Astrocyte of the cerebellum (primary cell): ENCODE measurements at regions not wholly inside any gene's neighbourhood (a gene's known extent, or its start where the extent isn't known, plus 50 kb on each side); places are given as distances from the start of the nearest gene placed in this dataset.

ENCODE experiments used
- DNase-seq: peaks from one replicate; pipeline ENCODE4 v3.0.0-alpha.2; 2011; ENCODE audit warnings: low read depth
- H3K4me3 ChIP-seq: 2 replicates; pipeline ENCODE4 v1.5.1; 2011; ENCODE audit warnings: mild to moderate bottlenecking, low read depth, low read length, moderate library complexity
- in situ Hi-C: cut with HindIII; loops from 2 replicates; pipeline ENCODE4 v1.10.0; 2017; ENCODE audit warnings: low sequenced_read_pairs
- TF ChIP-seq, protein P1 (sequence below): IDR thresholded peaks from 2 replicates; pipeline ENCODE4 v1.5.1; 2012; ENCODE audit warnings: low read length, low read depth, moderate library complexity, mild to moderate bottlenecking; ENCODE audit errors: missing control alignments

GRCh38 chr2:66041902-66042657 lies 392.8 kb upstream of the MEIS1 start:
- TF ChIP-seq, protein P1, sequence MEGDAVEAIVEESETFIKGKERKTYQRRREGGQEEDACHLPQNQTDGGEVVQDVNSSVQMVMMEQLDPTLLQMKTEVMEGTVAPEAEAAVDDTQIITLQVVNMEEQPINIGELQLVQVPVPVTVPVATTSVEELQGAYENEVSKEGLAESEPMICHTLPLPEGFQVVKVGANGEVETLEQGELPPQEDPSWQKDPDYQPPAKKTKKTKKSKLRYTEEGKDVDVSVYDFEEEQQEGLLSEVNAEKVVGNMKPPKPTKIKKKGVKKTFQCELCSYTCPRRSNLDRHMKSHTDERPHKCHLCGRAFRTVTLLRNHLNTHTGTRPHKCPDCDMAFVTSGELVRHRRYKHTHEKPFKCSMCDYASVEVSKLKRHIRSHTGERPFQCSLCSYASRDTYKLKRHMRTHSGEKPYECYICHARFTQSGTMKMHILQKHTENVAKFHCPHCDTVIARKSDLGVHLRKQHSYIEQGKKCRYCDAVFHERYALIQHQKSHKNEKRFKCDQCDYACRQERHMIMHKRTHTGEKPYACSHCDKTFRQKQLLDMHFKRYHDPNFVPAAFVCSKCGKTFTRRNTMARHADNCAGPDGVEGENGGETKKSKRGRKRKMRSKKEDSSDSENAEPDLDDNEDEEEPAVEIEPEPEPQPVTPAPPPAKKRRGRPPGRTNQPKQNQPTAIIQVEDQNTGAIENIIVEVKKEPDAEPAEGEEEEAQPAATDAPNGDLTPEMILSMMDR: no peak
- DNase-seq: no peak
- no peak overlapping the region for H3K4me3 ChIP-seq
- in situ Hi-C loops: no loop called here

- H3K4me3 ChIP-seq: no peak overlapping the region
- DNase-seq: no peak
- in situ Hi-C loops: no loop called here
- TF ChIP-seq, protein P1: no peak
Observed at GRCh38 chr2:66036948-66037347, 398.0 kb upstream of the MEIS1 start.

- no peak for DNase-seq
- H3K4me3 ChIP-seq: no peak overlapping the region
- TF ChIP-seq, protein P1: no peak
- in situ Hi-C loops: no loop called here
Observed at GRCh38 chr2:66034467-66034866, 400.5 kb upstream of the MEIS1 start.

GRCh38 chr2:66032226-66032775 lies 402.6 kb upstream of the MEIS1 start:
- DNase-seq: no peak
- TF ChIP-seq, protein P1: no peak
- no peak overlapping the region for H3K4me3 ChIP-seq
- in situ Hi-C loops: no loop called here

- TF ChIP-seq, protein P1: no peak
- in situ Hi-C loops: no loop called here
- no peak overlapping the region for H3K4me3 ChIP-seq
- DNase-seq: peak; percentile 24
Observed at GRCh38 chr2:66031236-66031635, 403.7 kb upstream of the MEIS1 start.

- in situ Hi-C loops: no loop called here
- no peak for DNase-seq
- TF ChIP-seq, protein P1: peak; percentile 21
- H3K4me3 ChIP-seq: no peak overlapping the region
Observed at GRCh38 chr2:66030553-66030952, 404.4 kb upstream of the MEIS1 start.
